Spleen (tissue), 7 donors: ENCODE measurements at regions not wholly inside any gene's neighbourhood (a gene's known extent, or its start where the extent isn't known, plus 50 kb on each side); places are given as distances from the start of the nearest gene placed in this dataset.

Source experiments
- CTCF ChIP-seq, 11 experiments: fragments of 200-600 bp in 7 of 11; fragments of 450-650 bp in 4 of 11; sonication (generic) in 4 of 11; IDR thresholded peaks in 8 of 11; conservative IDR thresholded peaks in 3 of 11; 1 replicate in 7 of 11; 2 replicates in 4 of 11; pipeline versions ENCODE4 v1.4.0 to v1.8.0; 2016 to 2021; ENCODE audit warnings: antibody characterized with exemption in 11 of 11, inconsistent platforms in 4 of 11, mild to moderate bottlenecking in 1 of 11
- POLR2A ChIP-seq, 3 donors: fragments of 450-650 bp; IDR thresholded peaks; one replicate each; pipeline ENCODE4 v1.5.1; 2017; ENCODE audit warnings: antibody characterized with exemption in 3 of 3, mild to moderate bottlenecking in 1 of 3
- donor health status: DM: no; HTN: no; CAD: no; lungs with moderate emphysema.
- donor health status: DM: no; HTN: no; CAD: no.
- donor health status: DM: no; HTN: no; CAD: no.

DNA sequence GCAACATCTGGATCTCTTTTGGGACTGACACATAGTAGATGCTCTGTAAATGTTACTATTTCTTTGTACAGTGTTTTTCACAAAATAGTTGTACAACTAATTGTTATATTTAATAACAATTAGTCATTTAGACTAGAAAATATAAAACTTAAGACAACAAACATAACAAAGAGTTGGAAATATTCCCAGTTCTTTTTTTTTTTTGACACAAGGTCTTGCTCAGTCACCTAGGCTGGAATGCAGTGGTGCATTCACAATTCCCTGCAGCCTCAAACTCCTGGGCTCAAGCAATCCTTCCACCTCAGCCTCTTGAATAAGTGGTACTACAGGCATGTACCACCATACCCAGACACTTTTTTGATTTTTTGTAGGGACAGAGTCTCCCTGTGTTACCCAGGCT is 105.8 kb downstream of the UTRN start:
- TF ChIP-seq CTCF (IDR thresholded peaks at IDR 0.05 in 8 of 11, conservative IDR thresholded peaks at IDR 0.05 in 3 of 11) (no peak), POLR2A (IDR thresholded peaks at IDR 0.05) (no peak)
